ENCODE measurements at regions not wholly inside any gene's neighbourhood (a gene's known extent, or its start where the extent isn't known, plus 50 kb on each side); places are given as distances from the start of the nearest gene placed in this dataset.
"Not testable (repeated sequence)": the region's sequence is repeated elsewhere in the genome, so short reads cannot be mapped to it uniquely, and the experiment has no call there.

DNA sequence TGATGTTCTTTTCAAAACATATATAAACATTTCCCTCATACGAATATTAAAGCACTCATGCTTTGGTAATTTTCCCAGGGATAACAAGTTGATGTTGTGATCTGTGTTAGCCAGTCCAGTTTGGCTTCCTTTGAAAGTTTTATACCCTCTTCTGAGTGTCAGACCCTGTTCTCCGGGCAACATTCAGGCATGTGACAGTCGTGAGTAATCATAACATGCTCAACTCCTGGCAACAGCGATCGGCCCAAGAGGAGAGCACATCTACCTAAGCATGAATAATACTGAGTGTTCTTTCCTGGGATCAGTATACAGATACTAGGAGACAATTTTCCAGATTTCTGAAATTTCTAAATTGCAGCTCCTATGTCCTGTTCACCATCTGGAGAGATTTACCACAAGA is 1086.4 kb downstream of the CDH8 start:
- DNase-seq: no peak

DNA sequence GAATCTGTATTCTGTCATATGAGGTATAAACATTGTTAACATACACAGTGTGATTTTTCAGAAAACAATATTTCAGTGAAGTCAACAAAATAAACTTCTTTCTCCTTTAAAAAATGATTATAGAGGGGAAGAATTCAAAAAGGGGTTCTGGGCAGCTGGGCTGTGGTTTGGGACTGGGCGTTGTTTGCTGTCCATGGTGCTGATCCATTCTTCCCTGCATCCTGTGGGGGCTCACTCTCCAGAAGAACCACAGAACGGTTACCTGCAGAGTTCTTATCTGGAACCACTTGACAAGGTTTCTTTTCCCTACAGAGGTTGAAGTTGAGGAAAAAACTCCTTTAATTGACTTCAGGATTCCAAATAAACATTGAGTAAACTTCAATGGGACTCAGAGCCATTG is 1091.0 kb downstream of the CDH8 start:
- no peak for DNase-seq

DNA sequence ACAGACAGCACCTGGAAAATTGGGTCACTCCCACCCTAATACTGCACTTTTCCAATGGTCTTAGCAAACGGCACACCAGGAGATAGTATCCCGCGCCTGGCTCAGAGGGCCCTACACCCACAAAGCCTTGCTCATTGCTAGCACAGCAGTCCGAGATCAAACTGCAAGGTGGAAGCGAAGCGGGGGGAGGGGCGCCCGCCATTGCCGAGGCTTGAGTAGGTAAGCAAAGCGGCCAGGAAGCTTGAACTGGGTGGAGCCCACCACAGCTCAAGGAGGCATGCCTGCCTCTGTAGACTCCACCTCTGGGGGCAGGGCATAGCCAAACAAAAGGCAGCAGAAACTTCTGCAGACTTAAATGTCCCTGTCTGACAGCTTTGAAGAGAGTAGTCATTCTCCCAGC is 1100.0 kb downstream of the CDH8 start:
- DNase-seq: not testable (repeated sequence)

DNA sequence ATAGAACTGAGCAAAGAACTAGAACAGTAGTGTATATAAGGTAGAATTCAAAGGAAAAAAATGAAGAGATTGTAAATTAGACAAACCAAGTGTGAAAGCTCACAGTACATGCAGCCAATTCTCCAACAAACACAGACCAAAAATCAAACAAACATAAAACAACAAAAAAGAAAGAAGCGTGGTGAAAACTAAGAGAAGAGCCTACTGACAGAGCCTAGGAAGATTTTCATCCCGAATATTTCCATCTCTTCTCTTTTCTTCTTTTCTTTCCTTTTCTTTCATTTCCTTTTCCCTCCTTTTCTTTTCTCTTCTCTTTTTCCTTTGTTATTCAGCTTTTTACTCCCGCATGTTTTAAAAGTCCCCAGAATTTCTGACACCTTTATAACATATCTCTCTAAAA is 1103.6 kb downstream of the CDH8 start:
- no peak for DNase-seq

DNA sequence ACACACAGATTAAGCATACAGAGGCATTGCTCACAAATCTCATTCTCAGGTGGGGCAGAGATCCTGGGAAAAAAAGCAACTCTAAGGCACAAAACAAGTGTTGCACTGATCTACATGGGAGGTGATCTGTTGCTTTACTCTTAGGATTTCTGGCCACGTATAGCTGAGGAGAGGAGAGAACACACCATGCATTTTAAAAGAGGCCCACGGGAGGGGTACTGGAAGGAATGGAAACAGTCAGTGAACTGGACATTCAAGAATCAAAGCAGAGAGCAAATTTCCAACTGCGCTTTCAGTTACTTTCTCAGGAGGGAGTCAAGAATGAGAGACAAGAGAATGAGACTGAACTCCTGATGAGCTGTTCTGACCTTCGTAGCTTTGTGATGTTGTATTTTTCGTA is 1105.9 kb downstream of the CDH8 start:
- DNase-seq: no peak

DNA sequence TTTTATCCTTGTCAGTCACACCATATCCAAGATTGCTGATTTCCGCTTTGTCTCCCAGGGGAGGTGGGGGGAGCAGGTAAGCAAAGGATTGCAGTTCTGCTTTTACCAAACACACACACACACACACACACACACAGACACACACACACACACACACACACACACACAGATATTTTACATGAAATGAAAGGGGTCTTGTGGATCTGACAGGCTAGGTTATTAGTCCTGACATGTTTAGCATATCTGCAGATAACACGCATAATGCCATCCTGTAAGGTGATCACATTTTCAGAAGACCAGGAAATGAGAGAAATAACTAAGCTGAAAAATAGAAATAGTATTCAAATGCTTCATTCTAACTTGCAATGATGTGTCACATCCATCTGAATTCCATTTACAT is 1113.3 kb downstream of the CDH8 start:
- no peak for DNase-seq

DNA sequence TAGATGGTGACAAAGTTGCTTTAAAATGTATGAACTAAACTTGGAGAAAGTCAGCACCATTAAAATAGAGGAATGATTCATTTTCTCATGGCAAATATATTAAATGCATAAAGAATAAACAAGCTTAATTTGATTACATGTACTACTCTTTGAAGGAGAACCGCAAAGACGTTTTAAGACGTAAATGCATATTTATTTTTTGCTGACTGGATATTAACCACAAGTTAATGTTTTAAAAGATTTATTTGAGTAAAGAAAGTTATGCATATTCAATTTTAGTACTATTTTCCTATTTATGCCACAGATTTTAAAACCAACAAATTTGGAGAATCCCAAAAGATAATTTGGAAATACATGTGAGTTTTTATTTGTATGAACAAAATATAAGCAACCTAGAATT is 1121.9 kb downstream of the CDH8 start:
- no peak for DNase-seq

DNA sequence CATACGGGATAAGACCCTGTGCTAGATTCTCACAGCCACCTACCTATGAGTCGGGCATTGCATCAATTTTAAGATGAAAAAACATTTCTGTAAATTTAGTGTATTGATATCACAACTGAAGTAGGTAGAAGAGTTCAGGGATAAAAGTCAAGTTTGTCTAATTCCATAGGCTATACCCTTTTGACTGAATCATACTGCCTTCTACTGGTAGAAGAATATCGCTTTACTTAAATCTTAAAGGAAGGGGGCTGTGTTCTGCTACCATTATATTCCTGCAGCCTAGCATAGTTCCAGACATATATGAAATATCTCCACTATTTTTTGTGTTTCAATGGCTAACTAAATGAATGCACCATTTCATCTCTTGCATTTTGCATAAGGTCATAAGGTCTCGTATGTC is 1128.6 kb downstream of the CDH8 start:
- DNase-seq: no peak

DNA sequence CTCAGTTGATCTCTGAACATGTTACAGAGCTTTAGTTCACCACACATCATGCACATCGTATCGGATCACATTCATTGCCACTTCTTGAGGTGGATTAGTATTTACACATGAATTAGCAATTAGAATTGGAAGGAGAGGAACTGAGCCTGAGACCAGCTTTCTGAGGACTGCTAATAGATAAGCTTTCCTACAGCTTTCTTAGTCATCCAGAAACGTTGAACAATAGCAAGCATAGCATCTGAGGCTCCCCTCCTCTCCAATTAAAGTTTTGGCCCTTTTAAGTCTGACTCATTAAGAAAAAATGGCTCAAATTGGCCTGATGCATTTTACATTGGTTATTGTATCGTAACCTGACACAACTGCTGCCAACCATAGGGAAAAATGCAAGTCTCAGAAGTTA is 1130.4 kb downstream of the CDH8 start:
- no peak for DNase-seq

DNA sequence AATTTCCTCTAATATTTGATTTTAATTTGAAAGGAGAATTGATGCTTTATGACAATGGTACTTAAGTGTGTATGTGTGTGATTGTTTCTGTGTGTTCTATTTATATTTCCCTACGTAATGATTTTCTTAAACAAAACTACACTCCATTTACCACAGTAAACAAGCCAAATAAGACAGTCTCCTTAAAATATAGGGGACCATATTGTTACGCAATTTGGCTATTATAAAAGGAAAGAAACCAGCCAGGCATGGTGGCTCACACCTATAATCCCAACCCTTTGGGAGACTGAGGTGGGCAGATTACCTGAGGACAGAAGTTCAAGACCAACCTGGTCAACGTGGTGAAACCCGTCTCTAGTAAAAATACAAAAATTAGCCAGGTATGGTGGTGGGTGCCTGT is 1134.1 kb downstream of the CDH8 start:
- no peak for DNase-seq

DNA sequence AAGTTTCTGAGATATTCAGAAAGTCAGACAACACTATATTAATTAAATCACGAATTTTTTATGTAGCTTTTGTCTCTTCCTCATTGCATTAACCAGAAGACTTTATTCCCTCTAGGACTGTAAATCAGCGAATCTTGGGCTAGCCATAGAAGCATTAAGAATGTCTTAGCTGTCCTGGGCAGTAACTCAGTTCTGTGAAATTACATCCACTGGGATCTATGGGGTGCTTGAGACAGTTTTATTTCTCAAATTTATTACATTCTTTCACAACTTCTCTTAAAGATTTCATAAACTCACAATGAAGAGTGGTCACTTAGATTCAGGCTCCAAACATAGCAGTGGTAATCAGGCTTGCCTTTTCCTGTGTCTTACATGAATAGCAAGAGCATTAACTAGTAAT is 1153.4 kb downstream of the CDH8 start:
- no peak for DNase-seq

DNA sequence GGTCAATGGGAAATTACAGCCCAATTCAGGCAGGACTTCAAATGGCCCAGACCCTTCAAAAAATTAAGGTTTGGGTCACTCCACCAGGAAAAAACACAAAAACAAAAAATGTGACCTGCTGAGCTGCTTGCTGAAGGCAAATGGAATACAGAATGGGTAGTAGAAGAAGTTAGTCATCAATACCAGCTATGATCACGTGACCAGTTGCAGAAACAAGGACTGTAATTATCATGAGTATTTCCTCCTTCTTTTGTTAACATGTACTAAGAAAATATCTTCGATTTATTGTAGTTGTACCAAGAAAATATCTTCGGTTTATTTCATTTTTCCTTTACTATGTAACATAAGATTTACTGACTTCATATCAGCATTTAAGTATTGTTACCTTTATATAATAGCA is 1183.6 kb downstream of the CDH8 start:
- DNase-seq: no peak

DNA sequence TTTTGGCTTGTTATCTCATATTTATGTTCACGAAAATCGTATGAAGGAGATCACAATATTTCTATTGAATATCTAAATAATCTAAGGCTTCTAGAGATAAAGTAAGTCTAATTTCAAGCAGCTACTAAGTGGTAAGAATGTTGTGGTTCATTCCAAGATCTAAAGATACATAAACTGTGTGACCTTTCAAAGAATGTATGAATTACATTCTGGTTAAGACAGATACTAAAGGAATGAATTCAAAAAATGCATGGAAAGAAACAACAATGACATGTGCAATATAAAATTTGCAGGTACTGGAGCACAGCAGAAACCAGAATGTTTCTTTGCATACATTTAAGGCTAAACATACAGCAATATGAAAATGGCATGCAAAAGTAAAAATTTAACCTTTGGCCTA is 1214.6 kb downstream of the CDH8 start:
- no peak for DNase-seq

DNA sequence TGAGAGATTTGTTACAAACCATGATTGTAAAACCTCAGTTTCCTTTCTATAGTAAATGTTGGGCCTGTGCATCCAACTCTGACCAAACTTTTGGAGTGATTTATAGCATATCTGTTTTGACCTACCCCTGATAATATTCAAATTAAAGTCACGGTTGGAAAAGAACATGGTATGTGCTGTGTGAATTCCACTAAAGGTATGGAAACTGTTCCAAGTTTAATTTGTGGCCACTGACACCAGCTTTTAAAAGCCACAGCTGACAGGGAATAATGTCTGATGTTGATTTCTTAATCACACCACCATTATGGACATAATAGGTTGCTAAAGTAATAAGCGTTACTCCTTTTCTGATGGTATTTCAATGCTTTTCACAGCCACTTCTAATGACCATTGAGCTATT is 1215.9 kb downstream of the CDH8 start:
- DNase-seq: no peak

DNA sequence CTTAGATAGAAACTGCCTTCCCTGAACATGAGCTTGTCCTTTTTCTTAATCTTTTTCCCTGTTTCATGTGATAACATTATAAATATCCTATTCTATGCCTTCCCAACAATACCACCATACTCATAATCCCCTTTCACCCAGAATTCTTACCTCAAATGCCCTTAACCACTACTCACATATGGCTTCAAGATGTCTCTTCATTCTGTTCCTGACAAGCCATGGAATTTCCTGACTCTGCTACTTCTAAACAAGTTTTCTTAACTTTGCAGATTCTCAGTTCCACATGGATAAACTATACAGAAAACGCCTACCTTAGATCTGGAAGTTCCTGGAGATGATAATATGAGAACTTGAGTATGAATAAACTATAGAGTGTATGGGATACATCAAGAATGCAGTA is 1217.8 kb downstream of the CDH8 start:
- DNase-seq: no peak

DNA sequence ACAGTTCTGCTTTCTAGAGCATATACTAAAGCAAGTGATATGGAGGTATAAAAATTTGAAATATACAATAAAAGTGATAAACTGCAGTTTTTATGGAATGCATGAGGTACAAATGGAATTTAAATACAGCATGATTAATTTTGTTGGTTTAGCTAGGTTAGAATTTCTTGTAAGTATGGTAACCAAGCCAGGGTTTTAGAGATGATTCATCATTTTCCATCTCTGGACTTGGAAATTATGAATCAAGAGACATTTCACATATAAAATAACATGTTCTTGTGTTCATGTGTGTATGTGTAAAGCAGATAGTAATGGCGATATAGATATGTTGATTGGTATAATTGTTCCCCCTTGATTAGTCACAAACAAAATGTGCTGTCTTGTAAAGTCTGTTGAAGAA is 1219.8 kb downstream of the CDH8 start:
- no peak for DNase-seq

DNA sequence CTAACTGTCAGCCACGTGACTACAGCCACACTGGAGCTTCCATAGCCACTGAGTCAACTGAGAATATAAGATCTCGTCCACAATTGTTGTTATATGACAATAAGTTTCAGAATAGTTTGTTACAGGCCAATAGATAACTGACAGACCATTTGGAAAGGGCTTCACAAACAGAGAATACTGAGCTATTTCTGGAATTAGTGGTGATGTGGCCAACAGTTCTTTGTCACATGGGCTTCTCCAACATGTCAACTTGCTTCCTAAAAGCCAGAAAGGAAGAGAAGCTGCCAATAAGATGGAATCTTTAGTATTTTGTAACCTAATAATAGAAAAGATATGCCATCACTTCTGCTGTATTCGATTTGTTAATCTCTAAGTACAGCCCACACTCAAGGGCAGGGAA is 1220.4 kb downstream of the CDH8 start:
- no peak for DNase-seq

DNA sequence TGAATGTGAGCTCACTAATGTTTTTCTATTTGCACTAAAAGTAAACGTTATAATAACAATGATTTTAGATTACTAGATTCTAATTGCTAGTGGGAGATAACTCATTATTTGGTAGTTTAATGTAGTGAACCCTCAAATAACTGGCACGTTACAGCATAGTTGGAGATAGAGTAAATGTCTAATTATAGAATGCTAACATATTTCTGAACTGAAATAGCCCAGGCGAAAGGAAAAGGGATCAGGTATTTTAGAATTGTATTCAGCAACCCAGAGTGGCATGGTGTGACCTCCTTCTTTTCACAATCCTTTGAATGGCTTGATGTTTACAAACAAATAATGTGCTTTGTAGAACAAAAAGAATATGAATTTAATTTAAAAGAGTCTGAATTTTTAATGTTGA is 1221.2 kb downstream of the CDH8 start:
- no peak for DNase-seq

DNA sequence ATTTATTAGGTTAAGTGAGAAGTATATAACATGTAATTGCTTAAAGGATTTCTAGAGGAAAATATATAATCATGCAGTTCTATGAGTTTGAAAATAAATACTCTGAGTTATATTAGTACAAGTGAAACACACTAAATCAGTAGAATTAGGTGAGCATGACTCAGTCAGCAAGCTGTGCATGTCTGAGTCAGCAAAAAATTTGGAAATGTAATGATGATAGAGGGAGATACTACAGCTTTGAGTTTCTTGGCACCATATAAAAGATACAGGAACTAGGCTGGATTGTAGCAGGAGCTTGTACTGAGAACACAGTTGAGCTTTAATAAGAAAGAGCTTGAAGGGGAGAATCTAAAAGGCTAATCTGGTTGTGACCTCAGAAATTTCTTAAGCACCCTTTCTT is 1224.6 kb downstream of the CDH8 start:
- no peak for DNase-seq

DNA sequence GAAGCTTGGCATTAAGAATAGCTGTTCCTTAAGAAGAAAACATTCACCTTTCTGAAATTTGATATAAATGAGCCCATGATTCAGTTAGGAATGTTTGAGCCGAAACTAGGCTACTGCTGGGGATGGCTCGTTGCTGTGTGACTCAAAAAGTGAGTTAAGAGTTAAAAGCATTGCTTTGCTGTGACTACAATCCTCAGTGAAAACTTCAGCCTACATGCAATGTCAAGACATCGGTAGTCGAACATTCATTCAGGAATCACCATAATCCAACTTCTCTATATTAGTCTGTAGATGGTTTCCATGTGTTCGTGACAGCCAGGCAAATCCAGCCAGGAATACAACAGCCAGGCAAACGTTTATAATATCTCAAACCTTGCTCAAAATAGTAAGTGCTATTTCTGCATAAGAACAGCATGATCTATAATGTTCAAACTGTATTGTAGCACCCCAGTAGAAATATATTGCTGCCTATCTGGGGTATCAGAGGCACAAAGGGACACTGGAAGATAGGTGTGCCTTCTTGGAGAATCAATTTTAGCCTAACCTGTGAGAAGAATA is 1225.1 kb downstream of the CDH8 start:
- no peak for DNase-seq

DNA sequence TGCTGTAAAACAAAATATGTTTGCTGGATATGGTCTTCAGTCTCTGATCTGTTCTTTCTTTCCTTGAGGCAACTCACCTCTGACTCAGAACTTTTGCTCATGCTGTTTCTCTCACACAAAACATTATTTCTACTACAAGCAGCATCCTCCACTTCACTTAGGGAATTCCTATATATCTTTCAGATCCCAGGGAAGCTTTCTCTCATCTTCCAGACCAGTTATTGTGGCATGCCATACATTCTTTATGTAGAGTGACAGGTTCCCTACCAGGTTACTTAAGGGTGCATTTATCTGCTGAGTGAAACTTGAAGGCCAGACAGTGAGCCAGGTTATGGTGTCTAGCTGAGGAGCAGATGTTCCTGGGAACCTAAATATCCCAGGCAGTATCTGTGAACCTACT is 1226.0 kb downstream of the CDH8 start:
- no peak for DNase-seq

DNA sequence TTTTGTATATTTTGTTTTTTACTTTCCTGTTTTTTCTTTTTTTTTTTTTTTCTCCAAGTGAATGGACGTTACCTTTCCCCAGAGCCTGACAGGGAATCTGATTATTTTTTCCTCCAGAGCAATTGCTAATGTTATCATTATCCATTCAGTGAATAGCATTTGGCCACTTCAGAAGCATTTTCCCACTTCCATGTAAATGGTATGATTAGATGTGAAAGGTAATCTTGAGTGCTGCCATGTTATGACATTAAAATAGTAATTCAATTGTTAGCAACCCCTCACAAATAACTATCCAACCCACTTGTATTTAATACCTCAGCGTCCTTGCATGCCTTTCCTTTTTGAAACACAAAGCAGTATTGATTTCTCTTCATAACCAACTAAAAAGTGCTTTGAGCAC is 1243.8 kb downstream of the CDH8 start:
- DNase-seq: no peak

DNA sequence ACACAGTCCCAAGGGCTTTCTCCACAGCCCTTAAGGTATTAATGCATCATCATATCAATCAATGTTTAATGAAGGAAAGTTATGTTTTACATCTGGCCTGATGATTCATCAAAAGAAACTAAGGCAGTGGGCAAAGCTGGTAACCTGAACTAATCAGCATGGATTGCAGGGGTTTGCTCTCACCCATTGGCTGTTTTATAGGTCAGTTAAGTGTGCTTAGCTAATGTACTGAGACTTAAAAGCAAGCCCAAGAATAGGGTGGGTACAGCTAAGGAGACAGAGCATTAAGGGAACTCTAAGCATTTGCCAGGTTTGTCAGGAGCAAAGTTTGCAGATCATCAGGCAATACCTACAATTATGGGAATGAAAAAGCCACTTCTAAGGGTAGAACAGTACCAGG is 1247.6 kb downstream of the CDH8 start:
- DNase-seq: no peak

DNA sequence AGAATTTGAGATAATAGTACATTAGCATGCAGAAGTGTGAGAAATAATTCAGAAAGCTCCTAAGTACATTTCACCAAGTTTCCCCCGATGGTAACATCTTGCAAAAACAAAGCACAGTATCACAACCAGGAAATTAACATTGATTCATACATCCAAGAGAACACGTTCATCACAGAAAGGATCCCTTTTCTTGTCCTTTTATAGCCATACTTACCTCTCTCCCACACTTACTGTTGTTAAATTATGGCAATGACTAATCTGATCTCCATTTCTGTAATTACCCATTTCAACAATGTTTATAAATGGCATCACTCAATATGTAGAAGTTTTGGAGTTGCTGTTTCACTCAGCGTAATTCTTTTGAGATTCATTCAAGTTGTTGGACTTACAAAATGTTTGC is 1260.0 kb downstream of the CDH8 start:
- DNase-seq: no peak

DNA sequence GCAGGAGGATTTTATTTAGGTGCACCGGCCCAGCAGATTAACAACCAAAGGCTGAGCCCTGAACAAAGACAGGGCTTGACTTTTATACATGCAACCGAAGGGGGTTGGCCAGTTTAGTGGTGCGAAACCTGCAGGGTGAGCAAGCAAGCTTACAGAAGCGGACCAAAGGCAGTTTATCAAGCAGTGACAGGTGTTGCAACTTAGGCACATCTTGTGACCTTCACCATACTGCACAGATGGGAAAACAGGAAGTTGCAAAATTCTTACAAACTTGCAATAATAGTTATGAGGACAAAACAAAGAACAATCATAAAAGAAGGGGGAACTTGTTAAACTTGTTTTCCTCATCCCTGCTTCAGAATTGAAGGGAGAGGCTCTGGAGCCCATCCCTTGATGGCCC is 1265.1 kb downstream of the CDH8 start:
- no peak for DNase-seq

DNA sequence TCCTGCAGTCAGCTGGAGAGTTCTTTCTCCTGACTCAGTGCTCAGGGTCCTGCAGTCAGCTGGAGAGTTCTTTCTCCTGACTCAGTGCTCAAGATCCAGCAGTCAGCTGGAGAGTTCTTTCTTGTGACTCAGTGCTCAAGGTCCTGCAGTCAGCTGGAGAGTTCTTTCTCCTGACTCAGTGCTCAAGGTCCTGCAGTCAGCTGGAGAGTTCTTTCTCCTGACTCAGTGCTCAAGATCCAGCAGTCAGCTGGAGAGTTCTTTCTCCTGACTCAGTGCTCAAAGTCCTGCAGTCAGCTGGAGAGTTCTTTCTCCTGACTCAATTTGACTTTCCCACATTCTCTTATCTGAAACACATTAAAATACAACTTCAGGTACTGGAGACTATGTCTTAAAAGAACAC is 1265.9 kb downstream of the CDH8 start:
- DNase-seq: not testable (repeated sequence)

All from activated CD8-positive, alpha-beta memory T cell treated with anti-CD3 and anti-CD28 coated beads, Interleukin-2, amount 50 U/mL, for 48 hours (primary cell).